Tibial nerve (tissue), 4 donors: ENCODE measurements at regions not wholly inside any gene's neighbourhood (a gene's known extent, or its start where the extent isn't known, plus 50 kb on each side); places are given as distances from the start of the nearest gene placed in this dataset.

ENCODE experiments used
- DNase-seq, 2 donors: peaks; one replicate each; pipeline ENCODE4 v3.0.0-alpha.2; 2019; ENCODE audit warnings: low spot score in 2 of 2
- H3K27ac ChIP-seq, 4 donors: fragments of 200-600 bp; sonication (generic) in 3 of 4; one replicate each; pipeline ENCODE4 v1.5.1; 2017 to 2019; ENCODE audit warnings: mild to moderate bottlenecking in 1 of 4
- H3K27me3 ChIP-seq, 2 donors: fragments of 200-600 bp; sonication (generic) in 1 of 2; one replicate each; pipeline versions ENCODE4 v1.5.1 to v1.6.0; 2017 to 2019
- H3K36me3 ChIP-seq, 3 donors: fragments of 200-600 bp; sonication (generic); one replicate each; pipeline ENCODE4 v1.5.1; 2018 to 2019
- H3K4me1 ChIP-seq, 4 donors: fragments of 200-600 bp; sonication (generic) in 3 of 4; one replicate each; pipeline ENCODE4 v1.5.1; 2017 to 2019
- H3K4me3 ChIP-seq, 4 donors: fragments of 200-600 bp; sonication (generic) in 3 of 4; one replicate each; pipeline ENCODE4 v1.5.1; 2017 to 2019; ENCODE audit warnings: mild to moderate bottlenecking in 1 of 4, moderate library complexity in 1 of 4
- H3K9me3 ChIP-seq, 4 donors: fragments of 200-600 bp; sonication (generic) in 3 of 4; one replicate each; pipeline ENCODE4 v1.5.1; 2017 to 2019
- CTCF ChIP-seq, 5 experiments: fragments of 200-600 bp in 3 of 5; fragments of 450-650 bp in 2 of 5; sonication (generic) in 3 of 5; IDR thresholded peaks; one replicate each; pipeline ENCODE4 v1.5.1; 2016 to 2019; ENCODE audit warnings: antibody characterized with exemption in 5 of 5, mild to moderate bottlenecking in 3 of 5, moderate library complexity in 2 of 5
- EP300 ChIP-seq, 2 donors: sonication (generic); formaldehyde crosslinking; IDR thresholded peaks; one replicate each; pipeline ENCODE4 v1.6.1; 2017; ENCODE audit warnings: antibody characterized with exemption in 2 of 2, mild to moderate bottlenecking in 1 of 2
- POLR2A ChIP-seq, 2 donors: fragments of 450-650 bp; IDR thresholded peaks; one replicate each; pipeline ENCODE4 v1.6.1; 2017; ENCODE audit warnings: antibody characterized with exemption in 2 of 2, mild to moderate bottlenecking in 2 of 2, moderate library complexity in 2 of 2
- WGBS, 2 donors: methylation state at CpG; one replicate each; pipeline ENCODE4 v1.1.5; 2018; 5-methylcytosine and 5-hydroxymethylcytosine counted together

GRCh38 chr12:18849080-18849479, 111.2 kb downstream of the CAPZA3 start:
- Histone ChIP-seq H3K27ac (no peak overlapping the region), H3K4me3 (no peak overlapping the region), H3K27me3 (no peaks in the 10 kb centered on the region), H3K9me3 (no peaks in the 10 kb centered on the region), H3K36me3 (no peaks in the 10 kb centered on the region), H3K4me1 (no peaks in the 10 kb centered on the region)
- TF ChIP-seq CTCF (IDR thresholded peaks at IDR 0.05), result no peak
- TF ChIP-seq EP300 (IDR thresholded peaks at IDR 0.05), result no peak
- TF ChIP-seq POLR2A (IDR thresholded peaks at IDR 0.05), result no peak
- no peak for DNase-seq
- 81 to 84% methylated on average over 4 of the region's 4 CpGs for WGBS, 2 donors

- Histone ChIP-seq H3K4me1 (no peaks in the 10 kb centered on the region), H3K9me3 (no peaks in the 10 kb centered on the region), H3K36me3 (no peaks in the 10 kb centered on the region), H3K27me3 (no peaks in the 10 kb centered on the region), H3K4me3 (no peak overlapping the region), H3K27ac (no peak overlapping the region)
- 94 to 100% methylated on average over 1 of the region's 1 CpG for WGBS, 2 donors
- TF ChIP-seq POLR2A (IDR thresholded peaks at IDR 0.05), result no peak
- no peak for TF ChIP-seq CTCF (IDR thresholded peaks at IDR 0.05)
- no peak for TF ChIP-seq EP300 (IDR thresholded peaks at IDR 0.05)
- DNase-seq, result no peak
Measured at GRCh38 chr12:18849761-18850160, 111.8 kb downstream of the CAPZA3 start.

- no peaks in the 10 kb centered on the region for H3K9me3 ChIP-seq
- no peaks in the 10 kb centered on the region for H3K4me1 ChIP-seq
- no peak for DNase-seq
- H3K27ac ChIP-seq, result no peak overlapping the region
- no peaks in the 10 kb centered on the region for H3K36me3 ChIP-seq
- no peak overlapping the region for H3K4me3 ChIP-seq
- TF ChIP-seq CTCF (IDR thresholded peaks at IDR 0.05) (no peak), EP300 (IDR thresholded peaks at IDR 0.05) (no peak), POLR2A (IDR thresholded peaks at IDR 0.05) (no peak)
- no peaks in the 10 kb centered on the region for H3K27me3 ChIP-seq
- WGBS, 2 donors, result 57 to 95% methylated on average over 1 of the region's 1 CpG
Measured at GRCh38 chr12:18850752-18851151, 112.8 kb downstream of the CAPZA3 start.

- Histone ChIP-seq H3K27me3 (no peaks in the 10 kb centered on the region), H3K4me3 (no peak overlapping the region), H3K27ac (no peak overlapping the region), H3K4me1 (no peaks in the 10 kb centered on the region), H3K9me3 (no peaks in the 10 kb centered on the region), H3K36me3 (no peaks in the 10 kb centered on the region)
- no peak for DNase-seq
- WGBS, 2 donors, result 50 to 70% methylated on average over 3 of the region's 3 CpGs
- TF ChIP-seq EP300 (IDR thresholded peaks at IDR 0.05), result no peak
Measured at GRCh38 chr12:18851271-18851670, 113.4 kb downstream of the CAPZA3 start.

- Histone ChIP-seq H3K4me1 (no peaks in the 10 kb centered on the region), H3K36me3 (no peaks in the 10 kb centered on the region), H3K9me3 (no peaks in the 10 kb centered on the region), H3K4me3 (no peak overlapping the region), H3K27me3 (no peaks in the 10 kb centered on the region), H3K27ac (no peak overlapping the region)
- TF ChIP-seq POLR2A (IDR thresholded peaks at IDR 0.05) (no peak), EP300 (IDR thresholded peaks at IDR 0.05) (no peak), CTCF (IDR thresholded peaks at IDR 0.05) (no peak)
- 77 to 90% methylated on average over 6 of the region's 6 CpGs for whole genome bisulfite sequencing, 2 donors
- DNase-seq, result no peak
Measured at GRCh38 chr12:18853570-18854366, 115.8 kb downstream of the CAPZA3 start.
